A549 (cell line): ENCODE measurements at regions not wholly inside any gene's neighbourhood (a gene's known extent, or its start where the extent isn't known, plus 50 kb on each side); places are given as distances from the start of the nearest gene placed in this dataset.

Source experiments
- BHLHE40 ChIP-seq: IDR thresholded peaks from 2 replicates; pipeline ENCODE4 v1.6.1; 2012; ENCODE audit warnings: low read depth, low read length, inconsistent platforms
- EP300 ChIP-seq, 2 experiments: fragments of >200 bp; sonication (Bioruptor Twin); formaldehyde crosslinking; IDR thresholded peaks; 2 replicates in 1 of 2; 3 replicates in 1 of 2; pipeline ENCODE4 v1.6.1; 2016 to 2017
- JUN ChIP-seq, 2 experiments: fragments of >200 bp; sonication (Bioruptor Twin); formaldehyde crosslinking; IDR thresholded peaks; 2 replicates in 1 of 2; 3 replicates in 1 of 2; pipeline ENCODE4 v1.6.1; 2016 to 2017
- RAD21 ChIP-seq, 2 experiments: fragments of >200 bp in 1 of 2; sonication (Bioruptor Twin) in 1 of 2; formaldehyde crosslinking in 1 of 2; IDR thresholded peaks in 1 of 2; conservative IDR thresholded peaks in 1 of 2; 2 replicates in 1 of 2; 3 replicates in 1 of 2; pipeline ENCODE4 v1.6.1; 2012 to 2018; ENCODE audit warnings: inconsistent platforms in 1 of 2
- TF ChIP-seq, protein P1 (sequence below): fragments of >200 bp; sonication (Bioruptor Twin); formaldehyde crosslinking; IDR thresholded peaks from 3 replicates; pipeline ENCODE4 v1.5.1; 2016

DNA sequence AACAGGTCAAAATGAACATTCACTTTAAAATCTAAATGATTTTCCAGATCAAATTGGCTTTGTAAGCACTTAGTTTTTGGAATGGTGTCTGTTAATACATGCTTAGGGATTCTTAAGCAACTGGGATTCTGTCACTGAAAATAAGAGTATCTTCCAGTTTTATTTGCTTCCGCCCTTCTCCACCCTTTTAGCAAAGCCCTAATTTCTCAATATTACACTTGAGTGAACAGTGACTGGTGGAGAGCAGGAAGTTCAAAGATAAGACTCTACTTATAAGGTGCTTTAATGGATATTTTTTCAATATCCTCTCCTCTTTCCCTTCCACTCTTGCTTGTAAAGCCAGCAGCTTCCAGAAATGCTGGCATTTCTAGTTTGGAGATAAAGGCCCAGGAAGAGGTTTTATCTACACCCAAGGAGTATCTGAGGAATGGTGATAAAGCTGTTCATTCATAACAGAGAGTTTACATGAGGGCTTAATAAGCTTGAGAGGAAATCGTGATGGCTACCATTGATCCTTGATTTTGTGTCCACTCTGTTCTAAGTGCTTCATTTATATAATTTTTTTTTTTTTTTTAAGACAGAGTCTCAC is 265.9 kb upstream of the PRICKLE1 start:
- TF ChIP-seq, protein P1, sequence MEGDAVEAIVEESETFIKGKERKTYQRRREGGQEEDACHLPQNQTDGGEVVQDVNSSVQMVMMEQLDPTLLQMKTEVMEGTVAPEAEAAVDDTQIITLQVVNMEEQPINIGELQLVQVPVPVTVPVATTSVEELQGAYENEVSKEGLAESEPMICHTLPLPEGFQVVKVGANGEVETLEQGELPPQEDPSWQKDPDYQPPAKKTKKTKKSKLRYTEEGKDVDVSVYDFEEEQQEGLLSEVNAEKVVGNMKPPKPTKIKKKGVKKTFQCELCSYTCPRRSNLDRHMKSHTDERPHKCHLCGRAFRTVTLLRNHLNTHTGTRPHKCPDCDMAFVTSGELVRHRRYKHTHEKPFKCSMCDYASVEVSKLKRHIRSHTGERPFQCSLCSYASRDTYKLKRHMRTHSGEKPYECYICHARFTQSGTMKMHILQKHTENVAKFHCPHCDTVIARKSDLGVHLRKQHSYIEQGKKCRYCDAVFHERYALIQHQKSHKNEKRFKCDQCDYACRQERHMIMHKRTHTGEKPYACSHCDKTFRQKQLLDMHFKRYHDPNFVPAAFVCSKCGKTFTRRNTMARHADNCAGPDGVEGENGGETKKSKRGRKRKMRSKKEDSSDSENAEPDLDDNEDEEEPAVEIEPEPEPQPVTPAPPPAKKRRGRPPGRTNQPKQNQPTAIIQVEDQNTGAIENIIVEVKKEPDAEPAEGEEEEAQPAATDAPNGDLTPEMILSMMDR: no peak
- TF ChIP-seq EP300 (IDR thresholded peaks at IDR 0.05) (no peak), JUN (IDR thresholded peaks at IDR 0.05) (no peak), RAD21 (conservative IDR thresholded peaks at IDR 0.05 in 1 of 2, IDR thresholded peaks at IDR 0.05 in 1 of 2) (no peak), BHLHE40 (no peak)
